Right atrium auricular region (tissue), 2 donors: ENCODE measurements at regions not wholly inside any gene's neighbourhood (a gene's known extent, or its start where the extent isn't known, plus 50 kb on each side); places are given as distances from the start of the nearest gene placed in this dataset.

Source experiments
- DNase-seq: peaks from one replicate; pipeline ENCODE4 v3.0.0-alpha.2; 2019; ENCODE audit warnings: low spot score
- H3K27ac ChIP-seq, 2 donors: fragments of 200-600 bp; sonication (generic); 1 replicate in 1 of 2; 2 replicates in 1 of 2; pipeline ENCODE4 v1.5.1; 2016 to 2019
- H3K27me3 ChIP-seq, 2 donors: fragments of 200-600 bp; sonication (generic); one replicate each; pipeline versions ENCODE4 v1.5.1 to v1.6.0; 2017 to 2019
- H3K36me3 ChIP-seq: fragments of 200-600 bp; sonication (generic); one replicate; pipeline ENCODE4 v1.5.1; 2016
- H3K4me1 ChIP-seq, 2 donors: fragments of 200-600 bp; sonication (generic); one replicate each; pipeline versions ENCODE4 v1.5.1 to v1.6.0; 2017 to 2019
- H3K4me3 ChIP-seq, 2 donors: fragments of 200-600 bp; sonication (generic); 1 replicate in 1 of 2; 2 replicates in 1 of 2; pipeline ENCODE4 v1.5.1; 2017 to 2019; ENCODE audit warnings: mild to moderate bottlenecking in 1 of 2, moderate library complexity in 1 of 2
- H3K9me3 ChIP-seq, 2 donors: fragments of 200-600 bp; sonication (generic); one replicate each; pipeline ENCODE4 v1.5.1; 2019
- TF ChIP-seq, protein P1 (sequence below), 2 donors: fragments of 200-600 bp; sonication (generic); IDR thresholded peaks; one replicate each; pipeline ENCODE4 v1.5.1; 2019; ENCODE audit warnings: antibody characterized with exemption in 2 of 2

GRCh38 chr7:130886438-130887135 is 152.6 kb upstream of the KLF14 start:
- no peaks in the 10 kb centered on the region for H3K27me3 ChIP-seq
- peaks cover 63% of the 10 kb centered on the region for H3K36me3 ChIP-seq
- TF ChIP-seq, protein P1, sequence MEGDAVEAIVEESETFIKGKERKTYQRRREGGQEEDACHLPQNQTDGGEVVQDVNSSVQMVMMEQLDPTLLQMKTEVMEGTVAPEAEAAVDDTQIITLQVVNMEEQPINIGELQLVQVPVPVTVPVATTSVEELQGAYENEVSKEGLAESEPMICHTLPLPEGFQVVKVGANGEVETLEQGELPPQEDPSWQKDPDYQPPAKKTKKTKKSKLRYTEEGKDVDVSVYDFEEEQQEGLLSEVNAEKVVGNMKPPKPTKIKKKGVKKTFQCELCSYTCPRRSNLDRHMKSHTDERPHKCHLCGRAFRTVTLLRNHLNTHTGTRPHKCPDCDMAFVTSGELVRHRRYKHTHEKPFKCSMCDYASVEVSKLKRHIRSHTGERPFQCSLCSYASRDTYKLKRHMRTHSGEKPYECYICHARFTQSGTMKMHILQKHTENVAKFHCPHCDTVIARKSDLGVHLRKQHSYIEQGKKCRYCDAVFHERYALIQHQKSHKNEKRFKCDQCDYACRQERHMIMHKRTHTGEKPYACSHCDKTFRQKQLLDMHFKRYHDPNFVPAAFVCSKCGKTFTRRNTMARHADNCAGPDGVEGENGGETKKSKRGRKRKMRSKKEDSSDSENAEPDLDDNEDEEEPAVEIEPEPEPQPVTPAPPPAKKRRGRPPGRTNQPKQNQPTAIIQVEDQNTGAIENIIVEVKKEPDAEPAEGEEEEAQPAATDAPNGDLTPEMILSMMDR (IDR thresholded peaks at IDR 0.05): no peak
- no peak overlapping the region for H3K4me3 ChIP-seq
- peaks cover 0 to 62% of the 10 kb centered on the region in 2 donors for H3K4me1 ChIP-seq
- no peaks in the 10 kb centered on the region for H3K9me3 ChIP-seq
- peak overlapping the region; percentile 33 to 46 for H3K27ac ChIP-seq
- DNase-seq: no peak

GRCh38 chr7:130887182-130887956 is 153.4 kb upstream of the KLF14 start:
- H3K4me1 ChIP-seq: peaks cover 0 to 56% of the 10 kb centered on the region in 2 donors
- H3K36me3 ChIP-seq: peaks cover 55% of the 10 kb centered on the region
- no peak overlapping the region for H3K4me3 ChIP-seq
- no peaks in the 10 kb centered on the region for H3K9me3 ChIP-seq
- DNase-seq: no peak
- H3K27ac ChIP-seq: peak overlapping the region; percentile 33 to 46
- TF ChIP-seq, protein P1 (IDR thresholded peaks at IDR 0.05): no peak
- H3K27me3 ChIP-seq: no peaks in the 10 kb centered on the region

DNA sequence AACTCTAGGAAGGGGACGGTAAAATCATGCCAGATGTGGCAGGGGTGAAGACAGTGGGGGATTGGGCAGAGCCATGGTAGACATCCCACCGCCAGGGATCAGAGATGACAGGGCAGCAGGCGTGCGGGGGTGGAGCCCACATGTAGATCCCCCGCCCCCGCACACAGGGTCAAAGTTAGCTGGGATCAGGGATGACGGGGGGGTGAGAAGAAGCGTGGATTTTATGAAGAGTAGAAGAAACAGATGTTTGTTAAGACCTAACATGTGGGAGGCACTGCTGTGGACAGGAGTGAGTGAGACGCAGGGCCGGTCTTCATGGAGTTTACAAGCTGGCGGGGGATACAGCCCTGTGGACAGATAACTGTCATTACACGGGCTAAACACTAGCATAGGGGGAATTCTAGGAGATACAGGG is 154.0 kb upstream of the KLF14 start:
- TF ChIP-seq, protein P1 (IDR thresholded peaks at IDR 0.05): no peak
- Histone ChIP-seq H3K27ac (peak overlapping the region; percentile 33 to 46), H3K27me3 (no peaks in the 10 kb centered on the region), H3K9me3 (no peaks in the 10 kb centered on the region), H3K4me1 (peaks cover 0 to 51% of the 10 kb centered on the region in 2 donors), H3K36me3 (peaks cover 49% of the 10 kb centered on the region), H3K4me3 (no peak overlapping the region)
- no peak for DNase-seq

DNA sequence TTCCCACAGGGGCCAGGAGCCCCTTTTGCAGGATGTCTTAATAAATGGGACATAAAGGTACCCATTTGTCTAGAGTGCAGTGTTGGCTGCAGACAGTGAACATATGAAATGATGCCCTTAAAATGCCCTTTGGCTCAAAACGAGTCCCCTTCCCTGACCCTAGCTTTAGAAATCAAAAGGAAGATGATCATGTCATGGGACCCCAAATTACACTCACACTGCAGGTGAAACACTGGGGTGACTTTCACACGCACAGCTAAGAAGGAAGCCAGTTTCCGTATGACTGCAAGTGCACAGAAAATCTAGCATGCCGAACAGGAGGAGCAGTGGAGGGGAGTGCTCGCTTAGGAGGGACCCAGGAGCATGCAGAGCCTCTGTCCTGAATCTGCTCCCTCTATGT is 154.5 kb upstream of the KLF14 start:
- H3K36me3 ChIP-seq: peaks cover 44% of the 10 kb centered on the region
- no peaks in the 10 kb centered on the region for H3K27me3 ChIP-seq
- TF ChIP-seq, protein P1 (IDR thresholded peaks at IDR 0.05): no peak
- H3K4me3 ChIP-seq: no peak overlapping the region
- H3K9me3 ChIP-seq: no peaks in the 10 kb centered on the region
- peak overlapping the region; percentile 1 to 46 for H3K27ac ChIP-seq
- no peak for DNase-seq
- H3K4me1 ChIP-seq: peaks cover 0 to 51% of the 10 kb centered on the region in 2 donors

- Histone ChIP-seq H3K4me3 (no peak overlapping the region), H3K4me1 (peaks cover 0 to 71% of the 10 kb centered on the region in 2 donors), H3K9me3 (no peaks in the 10 kb centered on the region), H3K27me3 (no peaks in the 10 kb centered on the region), H3K36me3 (peaks cover 30% of the 10 kb centered on the region), H3K27ac (peak overlapping the region; percentile 78 to 87)
- DNase-seq: no peak
- TF ChIP-seq, protein P1 (IDR thresholded peaks at IDR 0.05): no peak
These were observed 156.4 kb upstream of the KLF14 start for GRCh38 chr7:130890176-130891020.
